PC-9 (cell line): ENCODE measurements at regions not wholly inside any gene's neighbourhood (a gene's known extent, or its start where the extent isn't known, plus 50 kb on each side); places are given as distances from the start of the nearest gene placed in this dataset.

Source experiments
- CTCF ChIP-seq: fragments of 200-600 bp; sonication (generic); conservative IDR thresholded peaks from 2 replicates; pipeline ENCODE4 v1.6.1; 2017; ENCODE audit warnings: mixed run types, antibody characterized with exemption, mild to moderate bottlenecking, moderate library complexity
- EZH2 ChIP-seq: fragments of 200-600 bp; sonication (generic); IDR thresholded peaks from 2 replicates; pipeline ENCODE4 v1.8.0; 2017; ENCODE audit warnings: antibody characterized with exemption, low read depth

GRCh38 chr4:32625687-32626337 is 1905.6 kb downstream of the PCDH7 start:
- TF ChIP-seq CTCF (no peak), EZH2 (no peak)
